ENCODE measurements at regions not wholly inside any gene's neighbourhood (a gene's known extent, or its start where the extent isn't known, plus 50 kb on each side); places are given as distances from the start of the nearest gene placed in this dataset.

DNA sequence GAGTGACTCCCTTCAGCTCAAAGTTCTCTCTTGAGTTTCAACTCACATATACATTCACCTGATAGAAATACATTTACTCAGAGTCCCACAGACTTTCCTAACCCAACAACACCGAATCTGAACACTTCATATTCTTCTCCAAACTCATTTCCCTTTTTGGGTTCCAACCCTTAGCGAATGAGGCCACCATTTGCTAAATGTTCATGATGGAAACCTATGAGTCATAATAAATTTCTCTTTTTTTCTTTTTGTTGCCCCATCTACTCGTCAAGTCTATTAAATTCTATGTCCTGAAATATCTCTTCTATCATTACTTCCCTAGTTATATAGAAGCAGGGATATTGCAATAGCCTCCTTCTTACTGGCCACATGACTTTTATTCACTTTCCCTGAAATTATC is 100.1 kb downstream of the HLX start:
- ChIA-PET CTCF (no interaction called here), POLR2A (no interaction called here)
- no peak for DNase-seq (ENCODE audit: low read depth, low spot score)
- Histone ChIP-seq H3K4me3 (ENCODE audit: low read depth, low read length) (no peak overlapping the region), H3K9me3 (ENCODE audit: control insufficient read depth, insufficient read depth, low read length) (no peaks in the 10 kb centered on the region), H3K27ac (ENCODE audit: low read depth, low read length) (no peak overlapping the region), H3K27me3 (ENCODE audit: control insufficient read depth, insufficient read depth, low read length) (no peaks in the 10 kb centered on the region)
- TF ChIP-seq, protein P1, sequence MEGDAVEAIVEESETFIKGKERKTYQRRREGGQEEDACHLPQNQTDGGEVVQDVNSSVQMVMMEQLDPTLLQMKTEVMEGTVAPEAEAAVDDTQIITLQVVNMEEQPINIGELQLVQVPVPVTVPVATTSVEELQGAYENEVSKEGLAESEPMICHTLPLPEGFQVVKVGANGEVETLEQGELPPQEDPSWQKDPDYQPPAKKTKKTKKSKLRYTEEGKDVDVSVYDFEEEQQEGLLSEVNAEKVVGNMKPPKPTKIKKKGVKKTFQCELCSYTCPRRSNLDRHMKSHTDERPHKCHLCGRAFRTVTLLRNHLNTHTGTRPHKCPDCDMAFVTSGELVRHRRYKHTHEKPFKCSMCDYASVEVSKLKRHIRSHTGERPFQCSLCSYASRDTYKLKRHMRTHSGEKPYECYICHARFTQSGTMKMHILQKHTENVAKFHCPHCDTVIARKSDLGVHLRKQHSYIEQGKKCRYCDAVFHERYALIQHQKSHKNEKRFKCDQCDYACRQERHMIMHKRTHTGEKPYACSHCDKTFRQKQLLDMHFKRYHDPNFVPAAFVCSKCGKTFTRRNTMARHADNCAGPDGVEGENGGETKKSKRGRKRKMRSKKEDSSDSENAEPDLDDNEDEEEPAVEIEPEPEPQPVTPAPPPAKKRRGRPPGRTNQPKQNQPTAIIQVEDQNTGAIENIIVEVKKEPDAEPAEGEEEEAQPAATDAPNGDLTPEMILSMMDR (IDR thresholded peaks at IDR 0.05; ENCODE audit: low read depth, low read length), result no peak

DNA sequence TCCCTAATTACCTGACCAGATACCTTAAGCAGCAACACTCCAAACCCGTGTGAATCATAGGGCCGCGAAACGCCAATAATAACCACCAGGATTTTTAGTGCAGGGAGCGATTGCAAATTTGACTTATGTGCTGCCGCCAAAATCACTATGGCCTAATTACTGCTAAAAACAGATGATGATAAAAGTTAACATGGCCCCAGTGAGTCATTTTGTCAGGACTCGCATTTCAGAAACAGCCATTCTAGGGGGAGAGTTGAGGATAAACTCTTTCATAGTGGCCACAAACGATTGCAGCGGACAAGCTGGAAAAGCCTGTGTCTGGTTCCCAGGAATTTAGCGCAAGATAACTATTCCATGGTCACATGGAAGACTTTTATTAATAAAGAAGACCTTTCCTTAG is 103.4 kb downstream of the HLX start:
- no peak overlapping the region for H3K27ac ChIP-seq (ENCODE audit: low read depth, low read length)
- H3K4me3 ChIP-seq (ENCODE audit: low read depth, low read length), result no peak overlapping the region
- ChIA-PET POLR2A (no interaction called here), CTCF (no interaction called here)
- no peaks in the 10 kb centered on the region for H3K27me3 ChIP-seq (ENCODE audit: control insufficient read depth, insufficient read depth, low read length)
- no peaks in the 10 kb centered on the region for H3K9me3 ChIP-seq (ENCODE audit: control insufficient read depth, insufficient read depth, low read length)
- no peak for DNase-seq (ENCODE audit: low read depth, low spot score)
- TF ChIP-seq, protein P1 (IDR thresholded peaks at IDR 0.05; ENCODE audit: low read depth, low read length), result no peak

DNA sequence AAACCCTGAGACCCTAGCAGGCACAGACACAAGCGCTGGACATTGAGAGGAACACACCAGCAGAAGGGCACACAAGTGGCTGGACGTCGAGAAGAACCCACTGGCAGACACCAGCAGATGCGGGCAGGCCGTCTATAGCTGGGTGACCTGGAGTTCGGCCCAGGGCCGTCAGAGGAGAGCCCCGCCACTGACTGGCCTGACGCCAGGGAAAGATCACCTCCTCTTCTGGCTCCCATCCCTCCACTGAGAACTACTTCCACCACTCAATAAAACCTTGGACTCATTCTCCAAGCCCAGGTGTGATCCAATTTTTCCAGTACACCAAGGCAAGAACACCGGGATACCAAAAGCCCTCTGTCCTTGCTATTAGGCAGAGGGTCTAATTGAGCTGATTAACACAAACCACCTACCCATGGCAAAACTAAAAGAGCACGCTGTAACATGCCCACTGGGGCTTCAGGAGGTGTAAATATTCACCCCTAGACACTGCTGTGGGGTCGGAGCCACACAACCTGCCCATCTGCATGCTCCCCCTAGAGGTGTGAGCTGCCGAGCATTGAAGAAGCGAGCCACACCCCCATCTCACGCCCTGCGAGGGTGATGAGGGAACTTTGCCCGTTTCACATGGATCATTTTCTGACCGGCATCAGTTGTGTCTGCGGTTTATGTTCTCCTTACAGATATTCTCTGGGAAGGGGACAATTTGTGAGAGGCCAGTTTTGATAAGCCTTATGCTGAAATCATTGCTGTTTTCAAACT is 104.8 kb downstream of the HLX start:
- no peaks in the 10 kb centered on the region for H3K9me3 ChIP-seq (ENCODE audit: control insufficient read depth, insufficient read depth, low read length)
- TF ChIP-seq, protein P1 (IDR thresholded peaks at IDR 0.05; ENCODE audit: low read depth, low read length), result no peak; the same call in 1 of the 2 replicates
- no peak for DNase-seq (ENCODE audit: low read depth, low spot score)
- ChIA-PET CTCF (no interaction called here), POLR2A (no interaction called here)
- no peak overlapping the region for H3K4me3 ChIP-seq (ENCODE audit: low read depth, low read length)
- no peak overlapping the region for H3K27ac ChIP-seq (ENCODE audit: low read depth, low read length)
- no peaks in the 10 kb centered on the region for H3K27me3 ChIP-seq (ENCODE audit: control insufficient read depth, insufficient read depth, low read length)

DNA sequence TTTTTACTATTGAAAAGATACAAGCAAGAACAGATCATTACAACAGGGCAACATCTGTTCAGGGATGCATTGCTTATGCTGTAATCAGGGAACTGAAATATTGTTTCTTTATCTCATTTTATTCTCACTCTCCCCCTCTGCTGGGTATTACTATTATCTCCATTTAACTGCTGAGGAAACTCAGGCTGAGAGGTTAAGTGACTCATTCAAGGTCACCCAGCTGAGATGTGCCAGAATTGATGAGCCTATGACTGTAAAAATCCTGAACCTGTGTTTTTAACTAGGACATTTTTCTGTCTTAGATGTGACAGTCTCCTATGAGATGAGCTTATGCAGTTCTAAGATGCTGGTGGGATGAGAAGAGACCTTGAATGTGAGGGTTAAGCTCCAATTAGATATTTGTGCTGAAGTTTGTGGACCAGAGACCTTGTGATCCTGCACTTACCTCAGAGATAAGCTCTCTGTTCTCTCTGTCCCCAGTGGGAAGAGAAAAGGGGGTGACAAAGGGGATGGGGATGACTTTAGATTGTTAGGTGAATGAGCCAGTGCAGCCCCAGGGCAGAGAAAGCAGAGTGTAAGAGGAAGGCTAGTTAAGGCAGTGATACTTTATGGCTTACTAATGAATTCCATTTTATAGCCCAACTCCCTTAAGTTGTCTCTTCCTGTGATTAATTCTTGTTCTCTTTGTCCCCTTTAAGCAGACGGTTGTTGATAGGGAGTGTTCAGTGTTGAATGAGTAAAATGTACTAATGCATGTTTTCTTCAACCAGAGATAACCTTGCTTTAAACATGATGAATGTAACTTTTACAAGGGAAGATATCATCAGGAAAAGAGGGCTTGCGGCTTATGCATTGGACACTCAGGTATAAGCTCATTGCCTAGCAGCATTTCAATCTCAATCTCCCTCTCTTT is 111.4 kb downstream of the HLX start:
- Histone ChIP-seq H3K4me3 (ENCODE audit: low read depth, low read length) (no peak overlapping the region), H3K27me3 (ENCODE audit: control insufficient read depth, insufficient read depth, low read length) (no peaks in the 10 kb centered on the region), H3K27ac (ENCODE audit: low read depth, low read length) (no peak overlapping the region), H3K9me3 (ENCODE audit: control insufficient read depth, insufficient read depth, low read length) (no peaks in the 10 kb centered on the region)
- TF ChIP-seq, protein P1 (IDR thresholded peaks at IDR 0.05; ENCODE audit: low read depth, low read length), result peak; percentile 41
- DNase-seq (ENCODE audit: low read depth, low spot score), result peak; percentile 21
- CTCF ChIA-PET, result interaction anchor here (1.0 to 1.2 kb wide), 3 partner anchors 82 to 213 kb away, joined by 4 to 6 read pairs (median 5); no protein-coding TSS in a partner anchor
- POLR2A ChIA-PET, result no interaction called here

DNA sequence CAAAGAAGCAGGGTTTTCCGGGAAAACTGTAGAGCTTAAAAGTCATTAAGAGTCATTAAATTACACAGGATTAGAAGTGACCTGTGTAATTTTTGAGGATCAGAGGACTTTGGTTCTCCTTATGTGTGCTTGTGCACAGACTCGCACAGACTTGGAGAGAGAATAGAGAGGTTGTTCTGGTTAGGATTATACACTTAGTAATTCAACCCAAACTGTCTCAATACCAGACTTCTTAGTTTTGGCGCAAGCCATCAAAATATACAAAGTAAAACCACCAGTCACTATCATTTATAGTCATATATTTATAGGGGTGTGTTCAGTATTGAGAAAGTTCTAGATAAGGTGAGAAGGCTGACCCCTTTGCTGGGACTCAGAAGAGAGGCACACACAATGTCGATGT is 112.3 kb downstream of the HLX start:
- Histone ChIP-seq H3K27me3 (ENCODE audit: control insufficient read depth, insufficient read depth, low read length) (no peaks in the 10 kb centered on the region), H3K4me3 (ENCODE audit: low read depth, low read length) (no peak overlapping the region), H3K9me3 (ENCODE audit: control insufficient read depth, insufficient read depth, low read length) (no peaks in the 10 kb centered on the region), H3K27ac (ENCODE audit: low read depth, low read length) (no peak overlapping the region)
- TF ChIP-seq, protein P1 (IDR thresholded peaks at IDR 0.05; ENCODE audit: low read depth, low read length), result no peak
- no peak for DNase-seq (ENCODE audit: low read depth, low spot score)
- POLR2A ChIA-PET, result no interaction called here
- CTCF ChIA-PET, result interaction anchor here (1.0 to 1.2 kb wide), 2 partner anchors 211 to 212 kb away, joined by 5 to 6 read pairs; no protein-coding TSS in a partner anchor

Data from AG04450 (cell line).